Suppressor macrophage (primary cell): ENCODE measurements at regions not wholly inside any gene's neighbourhood (a gene's known extent, or its start where the extent isn't known, plus 50 kb on each side); places are given as distances from the start of the nearest gene placed in this dataset.
"Not testable (repeated sequence)": the region's sequence is repeated elsewhere in the genome, so short reads cannot be mapped to it uniquely, and the experiment has no call there.

ENCODE experiments used
- DNase-seq, 4 experiments: peaks; one replicate each; pipeline ENCODE4 v3.0.0-alpha.2; 2020 to 2022

- not testable (repeated sequence) for DNase-seq
These were observed 169.6 kb upstream of the TP53TG3 start for GRCh38 chr16:32845572-32845971.

GRCh38 chr16:32842844-32843243 is 166.9 kb upstream of the TP53TG3 start:
- not testable (repeated sequence) for DNase-seq

- not testable (repeated sequence) for DNase-seq
These were observed 131.3 kb upstream of the TP53TG3 start for GRCh38 chr16:32807280-32807679.

GRCh38 chr16:32805639-32806038 is 129.7 kb upstream of the TP53TG3 start:
- not testable (repeated sequence) for DNase-seq
